Colonic mucosa (tissue), 4 donors: ENCODE measurements at regions not wholly inside any gene's neighbourhood (a gene's known extent, or its start where the extent isn't known, plus 50 kb on each side); places are given as distances from the start of the nearest gene placed in this dataset.

Experiments
- DNase-seq: peaks from one replicate; pipeline ENCODE4 v3.0.0-alpha.2; 2020
- H3K27ac ChIP-seq: fragments of 200-600 bp; one replicate; pipeline ENCODE4 v1.8.0; 2021
- H3K27me3 ChIP-seq: fragments of 200-600 bp; one replicate; pipeline ENCODE4 v1.8.0; 2021
- H3K36me3 ChIP-seq: fragments of 200-600 bp; one replicate; pipeline ENCODE4 v1.8.0; 2021
- H3K4me1 ChIP-seq: fragments of 200-600 bp; one replicate; pipeline ENCODE4 v1.8.0; 2021; ENCODE audit warnings: mild to moderate bottlenecking
- H3K4me3 ChIP-seq: fragments of 200-600 bp; one replicate; pipeline ENCODE4 v1.8.0; 2021
- H3K9ac ChIP-seq, 2 donors: one replicate each; pipeline ENCODE4 v1.7.0; 2013; ENCODE audit warnings: control low read depth in 2 of 2, low read depth in 2 of 2, low read length in 2 of 2
- H3K9me3 ChIP-seq: fragments of 200-600 bp; one replicate; pipeline ENCODE4 v1.8.0; 2021
- CTCF ChIP-seq: fragments of 200-600 bp; IDR thresholded peaks from one replicate; pipeline ENCODE4 v1.8.0; 2022; ENCODE audit warnings: antibody characterized with exemption, mild to moderate bottlenecking
- intact Hi-C: fragments of 100-400 bp; cut with DNase I; formaldehyde crosslinking; loops from one replicate; pipeline ENCODE4 v1.14.1; 2022
- donor health status: healthy.
- donor health status: DM: no; HTN: no; CAD: no.
- donor health status: DM: no; HTN: no; CAD: no.

- intact Hi-C loops: no loop called here
These were observed 91.1 kb upstream of the SOX1 start for GRCh38 chr13:111975539-111976473.

GRCh38 chr13:111976474-111977178 is 90.3 kb upstream of the SOX1 start:
- intact Hi-C loops: no loop called here
- Histone ChIP-seq H3K36me3 (no peaks in the 10 kb centered on the region), H3K4me1 (no peaks in the 10 kb centered on the region), H3K27me3 (no peaks in the 10 kb centered on the region), H3K4me3 (no peak overlapping the region), H3K27ac (no peak overlapping the region), H3K9me3 (no peaks in the 10 kb centered on the region), H3K9ac (no peak overlapping the region)
- no peak for DNase-seq
- no peak for TF ChIP-seq CTCF

More at GRCh38 chr13:111975539-111976473, 91.1 kb upstream of the SOX1 start:
- H3K36me3 ChIP-seq: no peaks in the 10 kb centered on the region
- no peaks in the 10 kb centered on the region for H3K27me3 ChIP-seq
- no peak for TF ChIP-seq CTCF
- DNase-seq: no peak
- H3K27ac ChIP-seq: no peak overlapping the region
- no peaks in the 10 kb centered on the region for H3K9me3 ChIP-seq
- no peaks in the 10 kb centered on the region for H3K4me1 ChIP-seq
- H3K9ac ChIP-seq: no peak overlapping the region
- H3K4me3 ChIP-seq: no peak overlapping the region

GRCh38 chr13:111977179-111977506 is 89.8 kb upstream of the SOX1 start:
- no peak overlapping the region for H3K27ac ChIP-seq
- H3K27me3 ChIP-seq: no peaks in the 10 kb centered on the region
- TF ChIP-seq CTCF: no peak
- intact Hi-C loops: no loop called here
- H3K9ac ChIP-seq: no peak overlapping the region
- DNase-seq: no peak
- H3K4me3 ChIP-seq: no peak overlapping the region
- no peaks in the 10 kb centered on the region for H3K4me1 ChIP-seq
- H3K36me3 ChIP-seq: no peaks in the 10 kb centered on the region
- H3K9me3 ChIP-seq: no peaks in the 10 kb centered on the region

- Histone ChIP-seq H3K9ac (no peak overlapping the region), H3K36me3 (no peaks in the 10 kb centered on the region), H3K27ac (no peak overlapping the region), H3K27me3 (no peaks in the 10 kb centered on the region), H3K4me1 (no peaks in the 10 kb centered on the region), H3K4me3 (no peak overlapping the region), H3K9me3 (no peaks in the 10 kb centered on the region)
- no peak for DNase-seq
- intact Hi-C loops: no loop called here
- TF ChIP-seq CTCF: no peak
These were observed 88.4 kb upstream of the SOX1 start for GRCh38 chr13:111978546-111978945.

- H3K4me3 ChIP-seq: no peak overlapping the region
- no peak overlapping the region for H3K9ac ChIP-seq
- H3K4me1 ChIP-seq: no peaks in the 10 kb centered on the region
- no peaks in the 10 kb centered on the region for H3K36me3 ChIP-seq
- no peak overlapping the region for H3K27ac ChIP-seq
- TF ChIP-seq CTCF: no peak
- DNase-seq: no peak
- no peaks in the 10 kb centered on the region for H3K27me3 ChIP-seq
- H3K9me3 ChIP-seq: no peaks in the 10 kb centered on the region
- intact Hi-C loops: no loop called here
These were observed 86.6 kb upstream of the SOX1 start for GRCh38 chr13:111980146-111980929.
